NCI-H2196 treated with DMSO at 0.1 percent for 48 hours (cell line): ENCODE measurements at regions not wholly inside any gene's neighbourhood (a gene's known extent, or its start where the extent isn't known, plus 50 kb on each side); places are given as distances from the start of the nearest gene placed in this dataset.

Source experiments
- DNase-seq: peaks from one replicate; lab custom pipeline; 2025; ENCODE audit not compliant: unreplicated experiment; lab: John Stamatoyannopoulos, UW

GRCh38 chr3:194964809-194965208, 279.1 kb downstream of the FAM43A start:
- no peak for DNase-seq

DNA sequence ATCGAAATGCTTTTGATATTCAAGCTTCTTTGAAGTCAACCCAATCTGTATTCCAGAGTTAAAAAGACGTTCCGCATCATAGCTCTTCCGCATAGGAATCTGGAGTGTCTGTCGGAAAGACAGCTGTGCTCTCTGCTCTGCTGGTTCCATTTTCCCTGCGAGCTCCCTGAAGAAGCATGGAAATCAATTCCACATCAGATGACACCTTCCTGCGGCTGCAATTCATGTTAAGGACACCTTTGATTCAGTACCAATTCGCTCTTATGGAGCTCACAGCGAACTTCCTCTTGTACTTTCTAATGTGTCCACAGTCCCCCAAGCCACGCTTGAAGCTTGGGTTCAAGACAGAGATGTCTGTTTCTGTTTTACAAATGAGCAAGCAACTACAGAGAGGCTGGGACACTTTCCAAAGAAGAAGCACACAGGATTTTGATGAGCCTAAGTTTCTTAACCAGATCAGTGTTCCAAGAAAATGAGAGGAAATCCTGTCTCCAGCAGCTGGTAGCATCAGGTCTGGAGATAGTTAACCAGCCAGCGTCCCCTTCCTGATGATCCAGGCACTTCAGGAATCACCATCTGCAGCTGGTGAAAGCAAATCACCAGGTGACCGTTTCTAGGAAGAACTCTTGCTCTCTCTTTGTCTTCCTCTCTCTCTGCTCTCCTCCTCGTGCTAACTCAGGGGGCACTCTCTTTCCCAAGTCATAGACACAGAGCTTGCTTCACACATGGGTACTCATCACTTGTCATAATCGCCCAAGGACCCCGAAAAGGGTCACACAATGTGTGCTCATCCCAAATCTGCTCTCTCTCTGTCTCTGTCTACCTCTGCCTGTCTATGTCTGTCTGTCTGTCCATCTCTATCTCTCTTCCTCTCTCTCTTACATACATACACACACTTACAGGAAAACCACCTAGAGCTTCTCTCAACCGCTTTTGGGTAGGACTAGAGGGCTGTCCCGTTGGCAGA, 281.8 kb downstream of the FAM43A start:
- no peak for DNase-seq

DNA sequence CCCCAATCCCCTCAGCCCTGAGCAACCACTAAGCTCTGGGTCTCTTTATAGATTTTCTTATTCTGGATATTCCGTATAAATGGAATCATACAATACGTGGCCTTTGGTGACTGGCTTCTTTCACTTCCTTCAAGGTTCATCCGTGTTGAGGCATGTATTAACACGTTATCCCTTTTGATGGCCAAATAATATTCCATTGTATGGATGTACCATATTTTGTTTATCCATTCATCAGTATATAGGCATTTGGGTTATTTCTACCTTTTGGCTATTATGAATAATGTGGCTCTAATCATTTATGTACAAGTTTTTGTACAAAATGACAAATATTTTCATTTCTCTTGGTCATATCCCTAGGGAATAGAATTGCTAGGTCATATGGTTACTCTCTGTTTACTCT, 284.4 kb downstream of the FAM43A start:
- no peak for DNase-seq

- DNase-seq: no peak
These were observed 285.3 kb downstream of the FAM43A start for GRCh38 chr3:194971009-194971408.

- no peak for DNase-seq
These were observed 286.3 kb downstream of the FAM43A start for GRCh38 chr3:194971965-194972364.

- no peak for DNase-seq
These were observed 287.0 kb downstream of the FAM43A start for GRCh38 chr3:194972641-194973040.

DNA sequence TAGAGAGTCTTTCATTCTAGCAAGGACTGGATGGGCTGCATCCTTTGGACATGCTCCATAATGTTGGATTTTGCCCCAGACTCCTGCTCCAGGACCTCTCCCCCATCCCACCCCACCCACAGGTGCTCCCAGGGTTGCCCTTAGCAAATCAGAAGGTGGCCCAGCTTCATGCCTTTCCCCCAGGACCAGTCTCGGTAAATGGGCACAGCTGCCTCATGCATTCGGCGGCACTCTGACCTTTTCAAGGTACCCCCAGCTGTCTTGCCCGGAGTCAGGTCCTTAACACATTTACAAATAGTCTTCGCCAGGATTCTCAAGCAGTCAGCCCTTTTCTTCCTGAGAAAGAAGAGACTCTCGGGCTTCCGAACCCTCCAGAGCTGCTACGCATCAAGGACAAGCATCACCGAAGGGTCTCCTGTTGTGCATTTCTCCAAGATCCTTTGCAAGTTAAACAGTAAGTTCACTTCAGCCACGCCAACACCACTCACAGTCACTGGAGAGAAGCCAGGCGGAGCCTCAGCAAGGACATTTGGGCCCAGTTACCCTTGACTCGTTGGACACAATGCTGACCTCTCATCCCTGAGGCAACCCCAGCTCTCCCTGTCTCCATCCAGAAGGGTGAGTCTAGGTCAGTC, 287.8 kb downstream of the FAM43A start:
- DNase-seq: no peak

- DNase-seq: no peak
These were observed 288.9 kb downstream of the FAM43A start for GRCh38 chr3:194974468-194975135.

DNA sequence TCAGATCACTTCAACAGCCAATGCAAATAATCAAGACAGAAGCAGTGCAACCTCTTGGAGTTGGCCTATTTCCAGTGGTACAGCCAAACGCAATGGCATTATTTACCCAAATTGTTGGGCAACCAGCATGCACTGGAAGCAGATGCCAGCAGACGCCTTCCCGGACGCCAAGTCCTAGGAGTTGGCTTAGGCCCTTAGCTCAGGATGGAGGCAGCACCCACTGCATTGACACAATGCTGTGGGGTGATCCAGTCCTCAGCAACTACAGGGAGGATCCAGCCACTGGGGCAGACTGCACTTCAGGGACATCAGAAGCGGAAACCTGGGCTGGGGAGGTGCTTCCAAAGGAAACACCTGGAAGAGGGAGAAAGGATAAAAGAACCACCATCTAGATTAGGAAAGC, 290.4 kb downstream of the FAM43A start:
- DNase-seq: peak; percentile 70

GRCh38 chr3:194976874-194977273, 291.2 kb downstream of the FAM43A start:
- DNase-seq: no peak

DNA sequence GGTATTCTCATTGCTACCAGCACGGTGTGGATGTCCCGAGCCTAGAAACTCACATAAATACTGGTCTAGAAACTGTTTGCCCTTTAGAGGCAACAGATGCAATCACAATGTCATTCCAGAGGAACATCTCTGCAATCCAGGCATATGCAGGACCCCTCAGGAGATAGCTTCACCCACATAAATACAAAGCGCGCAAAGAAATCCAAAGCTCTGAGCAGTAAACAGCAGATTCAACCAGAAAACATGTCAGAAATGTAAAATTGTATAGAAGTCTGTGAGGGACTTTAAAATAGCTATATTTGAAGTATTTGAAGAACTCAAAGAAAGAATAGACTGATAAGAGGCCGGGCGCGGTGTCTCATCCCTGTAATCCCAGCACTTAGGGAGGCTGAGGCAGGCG, 291.7 kb downstream of the FAM43A start:
- no peak for DNase-seq

DNA sequence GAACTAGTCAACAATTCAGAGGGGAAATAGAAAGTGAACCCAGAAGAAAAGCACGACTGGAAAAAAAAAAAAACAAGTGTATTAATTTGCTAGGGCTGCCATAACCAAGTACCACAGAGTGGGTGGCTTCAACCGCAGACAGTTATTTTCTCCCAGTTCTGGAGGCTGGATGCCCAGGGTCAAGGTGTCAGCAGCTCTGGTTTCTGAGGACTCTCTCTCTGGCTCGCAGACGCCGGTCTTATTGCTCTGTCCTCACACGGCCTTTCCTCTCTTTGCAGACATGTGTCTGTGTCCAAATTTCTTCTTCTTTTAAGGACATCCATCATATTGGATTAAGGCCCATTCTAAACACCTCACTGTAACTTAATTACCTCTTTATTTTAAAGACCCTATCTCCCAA, 291.8 kb downstream of the XXYLT1 start:
- DNase-seq: no peak

DNA sequence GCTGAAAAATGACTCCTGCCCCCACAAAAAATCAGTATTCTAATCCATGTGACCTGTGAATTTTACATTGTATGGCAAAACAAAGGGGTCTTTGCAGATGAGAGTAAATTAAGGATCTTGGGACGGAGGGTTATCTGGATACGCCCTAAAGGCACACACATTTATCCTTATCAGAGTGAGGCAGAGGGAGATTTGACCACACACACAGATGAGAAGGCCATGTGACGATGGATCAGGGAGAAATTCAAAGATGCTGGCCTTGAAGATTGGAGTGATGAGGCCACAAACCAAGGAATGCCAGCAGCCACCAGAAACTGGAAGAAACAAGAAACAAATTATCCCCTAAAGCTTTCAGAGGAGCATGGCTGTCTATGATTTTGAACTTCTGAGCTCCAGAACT, 288.5 kb downstream of the XXYLT1 start:
- no peak for DNase-seq

- DNase-seq: no peak
These were observed 287.8 kb downstream of the XXYLT1 start for GRCh38 chr3:194983121-194983520.

GRCh38 chr3:194983620-194984019, 287.3 kb downstream of the XXYLT1 start:
- DNase-seq: no peak

DNA sequence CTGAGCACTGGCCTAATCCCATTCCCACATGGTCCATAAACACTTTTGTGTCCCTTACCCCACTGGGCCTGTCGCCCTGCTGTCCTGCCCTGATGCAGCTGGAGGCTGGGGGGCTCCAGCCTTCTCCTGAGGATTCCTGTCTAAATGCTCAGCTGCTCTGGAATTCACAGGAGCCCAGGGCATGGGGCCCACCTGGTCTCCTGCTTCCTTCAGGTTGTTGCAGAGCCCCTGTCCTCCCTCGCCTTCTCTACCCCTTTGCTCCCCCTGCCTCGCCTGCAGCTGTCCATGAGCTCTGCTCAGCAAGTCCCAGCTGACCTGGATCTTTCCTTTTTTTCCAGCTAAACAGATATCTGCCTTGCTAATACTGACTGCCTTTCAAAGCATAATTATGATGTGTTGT, 286.9 kb downstream of the XXYLT1 start:
- DNase-seq: no peak

GRCh38 chr3:194984622-194985021, 286.3 kb downstream of the XXYLT1 start:
- no peak for DNase-seq

- no peak for DNase-seq
These were observed 285.9 kb downstream of the XXYLT1 start for GRCh38 chr3:194985031-194985578.

GRCh38 chr3:194986208-194987043, 284.5 kb downstream of the XXYLT1 start:
- no peak for DNase-seq
